Heart right ventricle (tissue), 16 donors: ENCODE measurements at regions not wholly inside any gene's neighbourhood (a gene's known extent, or its start where the extent isn't known, plus 50 kb on each side); places are given as distances from the start of the nearest gene placed in this dataset.

Source experiments
- ATAC-seq, 8 donors: fragments of 200-7000 bp; cut with Tn5 transposase; one replicate each; pipeline ENCODE4 v1.9.1; 2020; ENCODE audit warnings: mild to moderate bottlenecking in 8 of 8, moderate library complexity in 8 of 8, moderate number of reproducible peaks in 1 of 8
- DNase-seq, 2 donors: peaks; one replicate each; pipeline ENCODE4 v3.0.0-alpha.2; 2020
- H3K27ac ChIP-seq, 10 donors: fragments of 200-600 bp; sonication (generic) in 2 of 10; one replicate each; pipeline versions ENCODE4 v1.5.0 to v1.8.0; 2020 to 2022; ENCODE audit warnings: mild to moderate bottlenecking in 3 of 10
- H3K27me3 ChIP-seq, 7 donors: fragments of 200-600 bp; one replicate each; pipeline ENCODE4 v1.8.0; 2021 to 2022; ENCODE audit warnings: mild to moderate bottlenecking in 2 of 7
- H3K36me3 ChIP-seq, 9 donors: fragments of 200-600 bp; sonication (generic) in 1 of 9; one replicate each; pipeline versions ENCODE4 v1.5.0 to v1.8.0; 2020 to 2022; ENCODE audit warnings: mild to moderate bottlenecking in 2 of 9
- H3K4me1 ChIP-seq, 9 donors: fragments of 200-600 bp; sonication (generic) in 1 of 9; one replicate each; pipeline versions ENCODE4 v1.5.0 to v1.8.0; 2020 to 2022; ENCODE audit warnings: mild to moderate bottlenecking in 4 of 9
- H3K4me3 ChIP-seq, 10 donors: fragments of 200-600 bp; sonication (generic) in 2 of 10; one replicate each; pipeline versions ENCODE4 v1.5.0 to v1.8.0; 2020 to 2022; ENCODE audit warnings: mild to moderate bottlenecking in 7 of 10, moderate library complexity in 2 of 10
- H3K9me3 ChIP-seq, 11 donors: fragments of 200-600 bp in 10 of 11; sonication (generic) in 2 of 11; one replicate each; pipeline versions ENCODE4 v1.5.0 to v1.8.0; 2013 to 2022; ENCODE audit warnings: mild to moderate bottlenecking in 2 of 11, control low read depth in 1 of 11, moderate library complexity in 1 of 11
- CTCF ChIP-seq, 9 donors: fragments of 200-600 bp; sonication (generic) in 2 of 9; IDR thresholded peaks; one replicate each; pipeline versions ENCODE4 v1.5.0 to v1.8.0; 2021 to 2022; ENCODE audit warnings: antibody characterized with exemption in 9 of 9, mild to moderate bottlenecking in 5 of 9, moderate library complexity in 1 of 9
- WGBS, 2 donors: extraction: QIAGEN DNeasy Blood & Tissue Kit; methylation state at CpG; one replicate each; pipeline ENCODE4 v1.1.7; 2013; ENCODE audit warnings: inconsistent platforms in 1 of 2; 5-methylcytosine and 5-hydroxymethylcytosine counted together
- intact Hi-C, 10 donors: fragments of 100-400 bp; cut with DNase I; formaldehyde crosslinking; loops; one replicate each; pipeline versions ENCODE4 v1.11.1 to v1.14.2; 2022
- donor health status: Arrhythmogenic right ventricular cardiomyopathy.
- donor health status: ischemic (EF 13 %, LVEDD 7.1; RV severe dilation, severe dysfunction).
- donor health status: healthy with polysubstance abuse.
- donor health status: DM: no; HTN: yes; CAD: no.
- donor health status: DM: no; HTN: no; CAD: no.
- donor health status: ischemic (EF 25% LVEDD 6.9; RV normal size, moderate dysfunction).
- donor health status: ischemic (EF 25% LVEDD 5.7; RV mildly dilated, moderate dysfunction).
- donor health status: healthy.
- donor health status: DM: yes; HTN: yes; CAD: no.
- donor health status: Ischemic cardiomyopathy.
- donor health status: ischemic (EF 35%, LVEDD 5.7; RV mildly dilated, moderate dysfunction).
- donor health status: nonischemic (EF 11% LVEDD 7.7; RV severe dilation, severe dysfunction).
- donor health status: DM: yes; HTN: yes; CAD: no.
- donor health status: PGD.
- donor health status: ischemic (EF 29% LVEDD 5.4; RV normal size, mild dysfunction).
- donor health status: nonischemic (EF 23%, LVEDD 6.1; RV moderate dilation, normal function).

DNA sequence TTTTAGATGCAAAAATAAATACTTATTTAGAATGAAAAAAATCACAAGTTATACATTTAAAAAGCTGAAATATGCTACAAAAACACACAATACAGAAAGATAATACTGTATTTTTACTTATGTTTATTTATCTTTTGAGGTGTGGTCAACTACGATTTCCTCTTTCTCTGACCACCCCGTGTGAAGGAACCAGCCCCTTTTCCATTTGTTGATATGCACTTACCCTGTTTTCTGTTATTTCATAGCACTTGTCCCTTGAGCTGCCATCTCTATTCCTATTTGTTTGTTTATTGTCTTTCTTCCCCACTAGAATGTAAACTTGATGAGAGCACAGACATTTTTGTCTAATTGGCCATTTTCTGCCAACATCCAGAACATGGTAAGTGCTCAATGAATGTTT lies 460.5 kb upstream of the TRIB2 start:
- DNase-seq (no peak), ATAC-seq (no peak)
- WGBS, 2 donors, result 75 to 80% methylated on average over 2 of the region's 2 CpGs
- H3K4me1 ChIP-seq, result peaks cover 0 to 22% (median 8%) of the 10 kb centered on the region in 9 donors
- H3K27ac ChIP-seq, result no peak overlapping the region
- H3K4me3 ChIP-seq, result no peak overlapping the region
- no peaks in the 10 kb centered on the region for H3K36me3 ChIP-seq
- H3K27me3 ChIP-seq, result no peaks in the 10 kb centered on the region
- H3K9me3 ChIP-seq, result no peaks in the 10 kb centered on the region
- no peak for TF ChIP-seq CTCF (IDR thresholded peaks at IDR 0.05)
- intact Hi-C loops, result no loop called here

GRCh38 chr2:12257476-12257875 lies 459.3 kb upstream of the TRIB2 start:
- no peak for TF ChIP-seq CTCF (IDR thresholded peaks at IDR 0.05)
- no peak for DNase-seq

DNA sequence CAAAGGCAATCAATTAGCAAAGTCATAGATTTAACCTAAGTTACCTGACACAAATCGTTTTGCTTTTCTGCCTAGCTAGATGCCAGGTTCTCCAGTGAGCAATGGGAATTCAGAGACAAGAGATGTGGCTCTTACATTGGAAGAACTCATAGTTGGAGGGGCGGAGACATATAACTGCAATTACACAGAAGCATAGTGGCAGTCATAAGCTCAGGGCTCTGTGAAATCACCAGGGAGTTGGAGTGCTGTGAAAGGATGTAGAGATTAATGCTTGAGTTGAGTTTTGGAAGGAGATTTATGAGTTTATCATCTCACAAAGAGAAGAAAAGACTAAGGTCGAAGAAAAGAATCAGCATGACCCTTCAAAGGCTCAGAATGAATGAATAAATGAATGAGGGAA lies 457.2 kb upstream of the TRIB2 start:
- TF ChIP-seq CTCF (IDR thresholded peaks at IDR 0.05), result no peak
- peaks cover 0 to 36% (median 21%) of the 10 kb centered on the region in 9 donors for H3K4me1 ChIP-seq
- intact Hi-C loops, result no loop called here
- 87% methylated on average over 3 of the region's 3 CpGs for WGBS, 2 donors
- H3K9me3 ChIP-seq, result no peaks in the 10 kb centered on the region
- no peak overlapping the region for H3K27ac ChIP-seq
- H3K36me3 ChIP-seq, result no peaks in the 10 kb centered on the region
- no peak overlapping the region for H3K4me3 ChIP-seq
- DNase-seq, result no peak
- no peaks in the 10 kb centered on the region for H3K27me3 ChIP-seq
- ATAC-seq, result no peak

More at GRCh38 chr2:12257476-12257875, 459.3 kb upstream of the TRIB2 start:
- H3K4me3 ChIP-seq, result no peak overlapping the region
- 29 to 37% methylated on average over 3 of the region's 3 CpGs for WGBS, 2 donors
- no peaks in the 10 kb centered on the region for H3K9me3 ChIP-seq
- peaks cover 0 to 29% (median 13%) of the 10 kb centered on the region in 9 donors for H3K4me1 ChIP-seq
- ATAC-seq, result peak in 2 of 8 donors; percentile 24 to 63
- no peaks in the 10 kb centered on the region for H3K36me3 ChIP-seq
- H3K27me3 ChIP-seq, result no peaks in the 10 kb centered on the region
- H3K27ac ChIP-seq, result no peak overlapping the region
- intact Hi-C loops, result no loop called here

DNA sequence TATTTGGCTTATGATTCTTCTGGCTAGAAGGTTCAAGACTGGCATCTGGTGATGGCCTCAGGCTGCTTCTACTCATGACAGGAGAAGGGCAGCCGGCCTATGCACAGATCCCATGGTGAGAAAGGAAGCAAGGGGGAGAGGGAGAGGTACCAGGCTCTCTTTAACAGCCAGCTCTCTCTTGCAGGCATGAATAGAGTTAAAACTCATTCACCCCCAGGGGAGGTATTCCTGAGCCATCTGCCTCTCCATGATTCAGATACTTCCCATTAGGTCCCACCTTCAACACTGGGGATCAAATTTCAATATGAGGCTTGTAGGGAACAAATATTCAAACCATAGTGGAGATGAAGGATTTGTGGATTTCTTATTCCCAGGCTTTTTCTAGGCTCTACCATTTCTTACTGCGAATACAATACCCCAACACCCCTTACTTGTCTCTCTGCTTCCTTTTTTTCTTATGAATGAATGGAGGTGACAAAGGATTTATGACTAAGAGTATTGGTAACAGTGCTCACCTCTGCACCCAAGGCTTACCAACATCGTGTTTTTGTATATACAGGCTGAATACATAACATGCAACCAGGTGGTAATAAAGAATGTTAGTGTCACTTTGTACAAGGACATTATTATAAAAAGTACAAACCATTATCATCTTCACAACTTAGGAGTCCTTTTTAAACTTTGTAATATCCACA lies 454.6 kb upstream of the TRIB2 start:
- ATAC-seq (no peak), DNase-seq (no peak)
- Histone ChIP-seq H3K4me3 (no peak overlapping the region), H3K4me1 (peaks cover 0 to 32% (median 18%) of the 10 kb centered on the region in 9 donors), H3K27ac (peak overlapping the region in 1 of 10 donors; percentile 17), H3K9me3 (no peaks in the 10 kb centered on the region), H3K36me3 (no peaks in the 10 kb centered on the region), H3K27me3 (no peaks in the 10 kb centered on the region)
- intact Hi-C loops, result loop anchor here in 1 of 10 donors (5.0 kb wide), 1 partner anchor 35 kb away; no protein-coding TSS in a partner anchor
- no peak for TF ChIP-seq CTCF (IDR thresholded peaks at IDR 0.05)
- WGBS, 2 donors, result 89 to 93% methylated on average over 3 of the region's 3 CpGs
